ENCODE measurements at regions not wholly inside any gene's neighbourhood (a gene's known extent, or its start where the extent isn't known, plus 50 kb on each side); places are given as distances from the start of the nearest gene placed in this dataset.

DNA sequence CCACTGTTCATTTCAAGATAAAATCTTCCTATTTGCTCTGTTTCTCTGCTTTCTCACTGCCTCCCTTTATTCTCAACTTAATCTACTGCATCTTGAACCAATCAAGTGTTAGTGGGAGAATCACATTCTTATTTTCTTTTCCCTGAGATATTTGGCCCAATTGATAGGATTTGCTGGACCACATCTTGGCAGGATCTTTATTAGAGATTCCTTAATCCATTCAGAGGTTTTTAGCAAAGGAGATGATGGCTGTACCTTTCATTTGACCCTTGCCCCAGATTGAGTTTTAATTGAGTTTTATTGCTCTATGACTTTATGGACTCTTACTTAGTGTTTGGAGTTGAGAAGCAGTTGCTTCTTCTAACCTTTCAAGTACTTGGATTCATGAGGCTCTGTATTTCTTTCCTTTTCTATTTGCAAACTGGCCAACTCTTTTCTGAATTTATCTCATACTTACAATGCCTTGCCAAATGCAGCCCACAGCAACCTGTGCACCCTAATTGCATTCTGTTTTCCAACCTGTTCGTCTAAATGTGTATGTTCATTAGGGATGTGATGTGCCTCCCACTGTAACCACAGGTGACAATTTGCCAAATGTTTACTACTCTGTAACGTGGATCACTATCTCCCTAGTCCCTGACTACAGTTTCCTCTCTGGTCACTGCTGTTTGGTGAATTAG is 274.8 kb upstream of the KAZN start:
- TF ChIP-seq, protein P1, sequence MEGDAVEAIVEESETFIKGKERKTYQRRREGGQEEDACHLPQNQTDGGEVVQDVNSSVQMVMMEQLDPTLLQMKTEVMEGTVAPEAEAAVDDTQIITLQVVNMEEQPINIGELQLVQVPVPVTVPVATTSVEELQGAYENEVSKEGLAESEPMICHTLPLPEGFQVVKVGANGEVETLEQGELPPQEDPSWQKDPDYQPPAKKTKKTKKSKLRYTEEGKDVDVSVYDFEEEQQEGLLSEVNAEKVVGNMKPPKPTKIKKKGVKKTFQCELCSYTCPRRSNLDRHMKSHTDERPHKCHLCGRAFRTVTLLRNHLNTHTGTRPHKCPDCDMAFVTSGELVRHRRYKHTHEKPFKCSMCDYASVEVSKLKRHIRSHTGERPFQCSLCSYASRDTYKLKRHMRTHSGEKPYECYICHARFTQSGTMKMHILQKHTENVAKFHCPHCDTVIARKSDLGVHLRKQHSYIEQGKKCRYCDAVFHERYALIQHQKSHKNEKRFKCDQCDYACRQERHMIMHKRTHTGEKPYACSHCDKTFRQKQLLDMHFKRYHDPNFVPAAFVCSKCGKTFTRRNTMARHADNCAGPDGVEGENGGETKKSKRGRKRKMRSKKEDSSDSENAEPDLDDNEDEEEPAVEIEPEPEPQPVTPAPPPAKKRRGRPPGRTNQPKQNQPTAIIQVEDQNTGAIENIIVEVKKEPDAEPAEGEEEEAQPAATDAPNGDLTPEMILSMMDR (IDR thresholded peaks at IDR 0.05; ENCODE audit: insufficient read depth, low read length, poor library complexity, severe bottlenecking), result no peak

DNA sequence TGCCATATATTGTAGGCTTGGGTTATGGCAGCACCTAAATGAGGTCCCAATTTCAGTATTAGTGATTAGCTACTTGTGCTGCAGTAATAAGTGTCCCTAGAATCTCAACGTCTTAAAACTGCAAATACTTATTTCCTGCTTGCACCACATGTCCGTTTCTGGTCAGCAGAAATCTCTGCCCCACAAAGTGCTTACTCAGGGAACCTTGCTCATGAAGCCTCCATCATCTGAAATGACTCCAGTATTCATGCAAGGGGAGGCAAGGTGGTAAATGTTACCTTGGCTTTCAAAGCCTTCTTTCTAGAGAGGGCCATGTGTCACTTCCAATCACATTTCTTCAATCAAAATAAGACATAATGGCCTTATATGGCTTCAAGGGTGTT is 274.2 kb upstream of the KAZN start:
- Histone ChIP-seq H3K27me3 (replicated peaks; ENCODE audit: control insufficient read depth, insufficient read depth, low read length) (no peaks in the 10 kb centered on the region), H3K4me3 (replicated peaks; ENCODE audit: low read depth, low read length) (no peak overlapping the region)
- TF ChIP-seq, protein P1 (IDR thresholded peaks at IDR 0.05; ENCODE audit: insufficient read depth, low read length, poor library complexity, severe bottlenecking), result no peak

More for the DNA sequence above, 274.8 kb upstream of the KAZN start:
- H3K36me3 ChIP-seq (ENCODE audit: control insufficient read depth, insufficient read depth, low read length), result no peaks in the 10 kb centered on the region
- H3K4me3 ChIP-seq (replicated peaks; ENCODE audit: low read depth, low read length), result no peak overlapping the region
- no peaks in the 10 kb centered on the region for H3K27me3 ChIP-seq (replicated peaks; ENCODE audit: control insufficient read depth, insufficient read depth, low read length)
- DNase-seq (ENCODE audit: extremely low read depth, insufficient read length), result no peak

GRCh38 chr1:14326857-14327256 is 271.6 kb upstream of the KAZN start:
- TF ChIP-seq, protein P1 (IDR thresholded peaks at IDR 0.05; ENCODE audit: insufficient read depth, low read length, poor library complexity, severe bottlenecking), result no peak
- DNase-seq (ENCODE audit: extremely low read depth, insufficient read length), result no peak
- Histone ChIP-seq H3K27me3 (replicated peaks; ENCODE audit: control insufficient read depth, insufficient read depth, low read length) (no peaks in the 10 kb centered on the region), H3K36me3 (ENCODE audit: control insufficient read depth, insufficient read depth, low read length) (no peaks in the 10 kb centered on the region), H3K4me3 (replicated peaks; ENCODE audit: low read depth, low read length) (no peak overlapping the region)

More for the DNA sequence above, 274.2 kb upstream of the KAZN start:
- H3K36me3 ChIP-seq (ENCODE audit: control insufficient read depth, insufficient read depth, low read length), result no peaks in the 10 kb centered on the region
- DNase-seq (ENCODE audit: extremely low read depth, insufficient read length), result no peak

GRCh38 chr1:14328685-14329084 is 269.8 kb upstream of the KAZN start:
- Histone ChIP-seq H3K27me3 (replicated peaks; ENCODE audit: control insufficient read depth, insufficient read depth, low read length) (no peaks in the 10 kb centered on the region), H3K36me3 (ENCODE audit: control insufficient read depth, insufficient read depth, low read length) (no peaks in the 10 kb centered on the region), H3K4me3 (replicated peaks; ENCODE audit: low read depth, low read length) (no peak overlapping the region)
- TF ChIP-seq, protein P1 (IDR thresholded peaks at IDR 0.05; ENCODE audit: insufficient read depth, low read length, poor library complexity, severe bottlenecking), result no peak
- no peak for DNase-seq (ENCODE audit: extremely low read depth, insufficient read length)

DNA sequence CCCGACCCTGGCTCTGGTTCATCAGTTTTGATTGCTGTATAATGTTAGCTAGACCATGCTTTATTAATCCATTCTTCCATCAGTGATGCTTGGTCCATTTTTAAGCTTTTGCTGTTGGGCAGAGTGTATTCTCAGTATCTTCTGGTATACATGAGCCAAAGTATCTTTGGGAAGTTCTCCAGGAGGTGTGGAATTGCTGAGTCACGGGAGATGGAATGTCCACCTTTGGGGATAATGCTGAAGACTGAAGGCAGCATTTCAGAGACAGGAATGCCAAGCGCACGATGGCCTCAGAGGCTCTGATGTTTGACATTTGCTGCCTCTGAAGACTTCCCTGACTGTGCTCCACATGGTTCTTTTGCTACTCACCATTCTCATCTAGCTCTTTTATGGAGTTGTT is 266.3 kb upstream of the KAZN start:
- Histone ChIP-seq H3K36me3 (ENCODE audit: control insufficient read depth, insufficient read depth, low read length) (no peaks in the 10 kb centered on the region), H3K4me3 (replicated peaks; ENCODE audit: low read depth, low read length) (no peak overlapping the region), H3K27me3 (replicated peaks; ENCODE audit: control insufficient read depth, insufficient read depth, low read length) (no peaks in the 10 kb centered on the region)
- TF ChIP-seq, protein P1 (IDR thresholded peaks at IDR 0.05; ENCODE audit: insufficient read depth, low read length, poor library complexity, severe bottlenecking), result no peak
- DNase-seq (ENCODE audit: extremely low read depth, insufficient read length), result no peak
